HepG2 (cell line): ENCODE measurements at regions not wholly inside any gene's neighbourhood (a gene's known extent, or its start where the extent isn't known, plus 50 kb on each side); places are given as distances from the start of the nearest gene placed in this dataset.

Experiments used
- ATAC-seq: fragments of 200-7000 bp; cut with Tn5 transposase; 3 replicates; pipeline ENCODE4 v1.9.1; 2020; ENCODE audit warnings: mild to moderate bottlenecking, moderate library complexity
- BruUV-seq: library from RNA; stranded (reverse); fragments of 400-500 nt; replicated peaks from 2 replicates; lab custom pipeline; 2021; lab: Mats Ljungman, UMichigan
- CTCF ChIA-PET: fragments of 300-600 bp; formaldehyde crosslinking; extraction: SDS; loops from one replicate; lab custom pipeline; 2021; ENCODE audit warnings: low total read pairs, inconsistent platforms, low intra/inter-chr PET ratio; lab: Yijun Ruan, JAX
- POLR2A ChIA-PET: fragments of 350-600 bp; sonication (Branson Sonifier 250); formaldehyde crosslinking; loops from one replicate; lab custom pipeline; 2020; ENCODE audit warnings: antibody characterized with exemption, inconsistent platforms; lab: Yijun Ruan, JAX
- DNase-seq: peaks from one replicate; pipeline ENCODE4 v3.0.0-alpha.2; 2015; ENCODE audit warnings: low spot score
- FAIRE-seq: peaks from 3 replicates; lab custom pipeline; 2011; peaks lifted over from hg19 to GRCh38; lab: Jason Lieb, UNC
- H2AFZ ChIP-seq: one replicate; pipeline ENCODE4 v1.6.1; 2011; ENCODE audit warnings: low read length, inconsistent platforms
- H3K27ac ChIP-seq: fragments of 300-600 bp; 3 replicates; pipeline ENCODE4 v1.8.0; 2011; ENCODE audit warnings: mixed run types, mild to moderate bottlenecking, mixed read lengths, low read length, inconsistent platforms; ENCODE audit not compliant: insufficient read depth; ENCODE audit errors: extremely low read length
- H3K27me3 ChIP-seq, 2 experiments: fragments of 200-600 bp in 1 of 2; 2 replicates in 1 of 2; 3 replicates in 1 of 2; pipeline versions ENCODE4 v1.6.0 to v1.8.0; 2011; ENCODE audit warnings: low read length in 2 of 2, mild to moderate bottlenecking in 2 of 2, moderate library complexity in 2 of 2, inconsistent platforms in 1 of 2; ENCODE audit not compliant: insufficient read depth in 2 of 2, control insufficient read depth in 1 of 2
- H3K36me3 ChIP-seq, 2 experiments: fragments of 200-600 bp in 1 of 2; replicated peaks in 1 of 2; 2 replicates in 1 of 2; 3 replicates in 1 of 2; pipeline versions ENCODE4 v1.5.1 to v1.8.0; 2011; ENCODE audit warnings: low read length in 2 of 2, inconsistent platforms in 1 of 2; ENCODE audit not compliant: insufficient read depth in 2 of 2, control insufficient read depth in 1 of 2
- H3K4me1 ChIP-seq: 2 replicates; pipeline ENCODE4 v1.5.1; 2012; ENCODE audit warnings: low read length, inconsistent platforms; ENCODE audit not compliant: insufficient read depth
- H3K4me2 ChIP-seq: 2 replicates; pipeline ENCODE4 v1.6.0; 2011; ENCODE audit warnings: low read depth, low read length, inconsistent platforms
- H3K4me3 ChIP-seq, 3 experiments: fragments of 200-600 bp in 1 of 3; sonication (generic), shearing (Covaris generic) in 1 of 3; replicated peaks in 1 of 3; 2 replicates each; pipeline ENCODE4 v1.5.1; 2011 to 2016; ENCODE audit warnings: low read length in 3 of 3, inconsistent platforms in 2 of 3, low read depth in 2 of 3, mild to moderate bottlenecking in 2 of 3, control low read depth in 1 of 3, mixed read lengths in 1 of 3; ENCODE audit not compliant: insufficient read depth in 1 of 3
- H3K79me2 ChIP-seq: one replicate; pipeline ENCODE4 v1.6.1; 2011; ENCODE audit warnings: low read length, inconsistent platforms; ENCODE audit not compliant: insufficient read depth
- H3K9ac ChIP-seq: 2 replicates; pipeline ENCODE4 v1.6.0; 2011; ENCODE audit warnings: mild to moderate bottlenecking, low read depth, low read length, inconsistent platforms; ENCODE audit not compliant: insufficient read depth
- H3K9me3 ChIP-seq: 2 replicates; pipeline ENCODE4 v1.5.1; 2012; ENCODE audit warnings: mild to moderate bottlenecking, low read length
- H4K20me1 ChIP-seq: 2 replicates; pipeline ENCODE4 v1.6.0; 2011; ENCODE audit warnings: inconsistent platforms, mild to moderate bottlenecking, low read length, moderate library complexity; ENCODE audit not compliant: insufficient read depth
- MXD4 ChIP-seq: IDR thresholded peaks from 2 replicates; pipeline ENCODE4 v1.6.1; 2016; ENCODE audit warnings: mild to moderate bottlenecking, missing biosample characterization, missing genetic modification reagents
- ZBTB21 ChIP-seq: sonication (generic); formaldehyde crosslinking; IDR thresholded peaks from 2 replicates; pipeline ENCODE4 v1.4.0; 2020; ENCODE audit warnings: missing genetic modification reagents
- ZNF296 ChIP-seq: sonication (generic); formaldehyde crosslinking; conservative IDR thresholded peaks from 2 replicates; pipeline ENCODE4 v1.5.0; 2020; ENCODE audit warnings: mild to moderate bottlenecking, missing genetic modification reagents
- ZNF7 ChIP-seq: IDR thresholded peaks from 2 replicates; pipeline ENCODE4 v1.6.1; 2016; ENCODE audit warnings: missing biosample characterization, missing genetic modification reagents
- WGBS: methylation state at CpG from one replicate; pipeline ENCODE4 v1.1.6; 2017; ENCODE audit warnings: low lambda C conversion rate; 5-methylcytosine and 5-hydroxymethylcytosine counted together
- in situ Hi-C: cut with HindIII; loops from 2 replicates; pipeline ENCODE4 v1.10.0; 2017; ENCODE audit warnings: low pct_unique_long_range_greater_than_20kb; ENCODE audit not compliant: extremely low pct_ligation_motif_present
- intact Hi-C: fragments of 100-400 bp; cut with micrococcal nuclease; formaldehyde crosslinking; loops from one replicate; pipeline ENCODE4 v1.10.0; 2022; ENCODE audit not compliant: unreplicated experiment
- TF ChIP-seq, protein P1 (sequence below): IDR thresholded peaks from 2 replicates; pipeline ENCODE4 v1.6.1; 2018; ENCODE audit warnings: missing genetic modification reagents
- TF ChIP-seq, protein P2 (sequence below): sonication (generic); formaldehyde crosslinking; IDR thresholded peaks from 2 replicates; pipeline ENCODE4 v1.5.0; 2020; ENCODE audit warnings: mild to moderate bottlenecking, missing genetic modification reagents

DNA sequence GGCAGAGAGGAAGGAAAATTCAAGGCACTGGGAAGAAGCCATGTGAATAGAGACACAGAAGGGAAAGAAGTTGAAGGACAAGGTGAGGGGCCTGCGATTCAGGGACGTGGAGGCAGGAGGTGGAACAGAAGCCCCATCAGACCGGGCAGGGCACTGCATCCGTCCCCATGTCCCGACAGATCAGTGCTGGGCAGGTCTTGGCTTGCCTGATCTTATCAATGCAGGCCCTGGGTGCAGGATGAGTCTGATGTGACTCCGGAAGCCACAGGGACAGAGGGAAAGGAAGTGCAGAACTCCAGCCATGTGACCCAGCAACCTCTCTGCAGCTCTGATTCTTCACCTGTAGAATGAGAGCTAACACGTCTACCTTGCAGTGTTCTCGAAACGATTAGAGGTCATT, 136.2 kb upstream of the CTBP2 start:
- no peaks in the 10 kb centered on the region for H3K36me3 ChIP-seq
- WGBS = 17% methylated on average over 9 of the region's 9 CpGs
- H3K4me3 ChIP-seq = no peak overlapping the region
- peaks cover 0 to 7% of the 10 kb centered on the region in 2 experiments; a peak in 4 of 5 replicates for H3K27me3 ChIP-seq
- no peak overlapping the region for H2AFZ ChIP-seq
- no peak overlapping the region for H3K4me2 ChIP-seq
- CTCF ChIA-PET = no interaction called here
- intact Hi-C loops (no loop called here), in situ Hi-C loops (no loop called here)
- POLR2A ChIA-PET = no interaction called here
- no peaks in the 10 kb centered on the region for H3K79me2 ChIP-seq
- no peak overlapping the region for H3K9ac ChIP-seq
- no peak for FAIRE-seq
- H4K20me1 ChIP-seq = no peaks in the 10 kb centered on the region
- H3K9me3 ChIP-seq = no peaks in the 10 kb centered on the region
- no TSS peak for BruUV-seq
- no peaks in the 10 kb centered on the region for H3K4me1 ChIP-seq
- ATAC-seq = no peak
- no peak for DNase-seq
- TF ChIP-seq MXD4 (no peak), ZBTB21 (CRISPR knock-in tag) (no peak), ZNF296 (CRISPR knock-in tag) (no peak)
- TF ChIP-seq, protein P1, sequence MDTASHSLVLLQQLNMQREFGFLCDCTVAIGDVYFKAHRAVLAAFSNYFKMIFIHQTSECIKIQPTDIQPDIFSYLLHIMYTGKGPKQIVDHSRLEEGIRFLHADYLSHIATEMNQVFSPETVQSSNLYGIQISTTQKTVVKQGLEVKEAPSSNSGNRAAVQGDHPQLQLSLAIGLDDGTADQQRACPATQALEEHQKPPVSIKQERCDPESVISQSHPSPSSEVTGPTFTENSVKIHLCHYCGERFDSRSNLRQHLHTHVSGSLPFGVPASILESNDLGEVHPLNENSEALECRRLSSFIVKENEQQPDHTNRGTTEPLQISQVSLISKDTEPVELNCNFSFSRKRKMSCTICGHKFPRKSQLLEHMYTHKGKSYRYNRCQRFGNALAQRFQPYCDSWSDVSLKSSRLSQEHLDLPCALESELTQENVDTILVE = no peak
- H3K27ac ChIP-seq = no peak overlapping the region

DNA sequence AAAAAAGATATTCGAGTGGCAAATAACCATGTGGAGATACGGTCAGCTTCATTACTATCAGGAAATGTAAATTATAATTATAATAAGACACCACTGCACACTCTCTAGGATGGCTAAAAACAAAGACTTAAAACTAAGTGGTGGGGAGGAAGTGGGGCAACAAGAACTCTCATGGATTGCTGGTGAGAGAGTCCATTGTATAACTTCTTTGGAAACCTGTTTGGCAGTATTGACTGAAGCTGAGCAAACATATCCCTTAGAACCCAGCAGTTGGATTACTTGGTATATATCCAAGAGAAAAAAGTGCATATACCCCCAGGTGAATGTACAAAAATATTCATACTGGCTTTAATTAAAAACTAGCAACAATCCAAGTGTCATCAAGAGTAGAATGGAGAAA, 133.7 kb upstream of the CTBP2 start:
- H2AFZ ChIP-seq = no peak overlapping the region
- ATAC-seq (no peak), FAIRE-seq (no peak), DNase-seq (no peak)
- in situ Hi-C loops (no loop called here), intact Hi-C loops (no loop called here)
- no peaks in the 10 kb centered on the region for H3K79me2 ChIP-seq
- no peaks in the 10 kb centered on the region for H4K20me1 ChIP-seq
- H3K4me2 ChIP-seq = no peak overlapping the region
- H3K4me1 ChIP-seq = no peaks in the 10 kb centered on the region
- H3K36me3 ChIP-seq = no peaks in the 10 kb centered on the region
- ChIA-PET POLR2A (no interaction called here), CTCF (no interaction called here)
- H3K9ac ChIP-seq = no peak overlapping the region
- 1% methylated on average over 2 of the region's 2 CpGs for WGBS
- no peak overlapping the region for H3K4me3 ChIP-seq
- no TSS peak for BruUV-seq
- TF ChIP-seq, protein P2, sequence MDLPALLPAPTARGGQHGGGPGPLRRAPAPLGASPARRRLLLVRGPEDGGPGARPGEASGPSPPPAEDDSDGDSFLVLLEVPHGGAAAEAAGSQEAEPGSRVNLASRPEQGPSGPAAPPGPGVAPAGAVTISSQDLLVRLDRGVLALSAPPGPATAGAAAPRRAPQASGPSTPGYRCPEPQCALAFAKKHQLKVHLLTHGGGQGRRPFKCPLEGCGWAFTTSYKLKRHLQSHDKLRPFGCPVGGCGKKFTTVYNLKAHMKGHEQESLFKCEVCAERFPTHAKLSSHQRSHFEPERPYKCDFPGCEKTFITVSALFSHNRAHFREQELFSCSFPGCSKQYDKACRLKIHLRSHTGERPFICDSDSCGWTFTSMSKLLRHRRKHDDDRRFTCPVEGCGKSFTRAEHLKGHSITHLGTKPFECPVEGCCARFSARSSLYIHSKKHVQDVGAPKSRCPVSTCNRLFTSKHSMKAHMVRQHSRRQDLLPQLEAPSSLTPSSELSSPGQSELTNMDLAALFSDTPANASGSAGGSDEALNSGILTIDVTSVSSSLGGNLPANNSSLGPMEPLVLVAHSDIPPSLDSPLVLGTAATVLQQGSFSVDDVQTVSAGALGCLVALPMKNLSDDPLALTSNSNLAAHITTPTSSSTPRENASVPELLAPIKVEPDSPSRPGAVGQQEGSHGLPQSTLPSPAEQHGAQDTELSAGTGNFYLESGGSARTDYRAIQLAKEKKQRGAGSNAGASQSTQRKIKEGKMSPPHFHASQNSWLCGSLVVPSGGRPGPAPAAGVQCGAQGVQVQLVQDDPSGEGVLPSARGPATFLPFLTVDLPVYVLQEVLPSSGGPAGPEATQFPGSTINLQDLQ (CRISPR knock-in tag) = no peak
- peak; percentile 53; the same call in 1 of the 2 replicates for TF ChIP-seq ZNF7 (CRISPR knock-in tag)
- H3K9me3 ChIP-seq = no peaks in the 10 kb centered on the region
- no peak overlapping the region for H3K27ac ChIP-seq
- peaks cover 0 to 3% of the 10 kb centered on the region in 2 experiments; a peak in 3 of 5 replicates for H3K27me3 ChIP-seq
